ENCODE measurements at regions not wholly inside any gene's neighbourhood (a gene's known extent, or its start where the extent isn't known, plus 50 kb on each side); places are given as distances from the start of the nearest gene placed in this dataset.

GRCh38 chr12:124411281-124411878 lies 116.5 kb downstream of the RFLNA start:
- FAIRE-seq = no peak

- FAIRE-seq = no peak
Measured at GRCh38 chr12:124410354-124411175, 115.7 kb downstream of the RFLNA start.

- FAIRE-seq = no peak
Measured at GRCh38 chr12:124408822-124409517, 114.1 kb downstream of the RFLNA start.

GRCh38 chr12:124407074-124407473 lies 112.2 kb downstream of the RFLNA start:
- FAIRE-seq = no peak

- no peak for FAIRE-seq
Measured at GRCh38 chr12:124406043-124406442, 111.2 kb downstream of the RFLNA start.

GRCh38 chr12:124405592-124405991 lies 110.7 kb downstream of the RFLNA start:
- no peak for FAIRE-seq

GRCh38 chr12:124405151-124405550 lies 110.3 kb downstream of the RFLNA start:
- no peak for FAIRE-seq

DNA sequence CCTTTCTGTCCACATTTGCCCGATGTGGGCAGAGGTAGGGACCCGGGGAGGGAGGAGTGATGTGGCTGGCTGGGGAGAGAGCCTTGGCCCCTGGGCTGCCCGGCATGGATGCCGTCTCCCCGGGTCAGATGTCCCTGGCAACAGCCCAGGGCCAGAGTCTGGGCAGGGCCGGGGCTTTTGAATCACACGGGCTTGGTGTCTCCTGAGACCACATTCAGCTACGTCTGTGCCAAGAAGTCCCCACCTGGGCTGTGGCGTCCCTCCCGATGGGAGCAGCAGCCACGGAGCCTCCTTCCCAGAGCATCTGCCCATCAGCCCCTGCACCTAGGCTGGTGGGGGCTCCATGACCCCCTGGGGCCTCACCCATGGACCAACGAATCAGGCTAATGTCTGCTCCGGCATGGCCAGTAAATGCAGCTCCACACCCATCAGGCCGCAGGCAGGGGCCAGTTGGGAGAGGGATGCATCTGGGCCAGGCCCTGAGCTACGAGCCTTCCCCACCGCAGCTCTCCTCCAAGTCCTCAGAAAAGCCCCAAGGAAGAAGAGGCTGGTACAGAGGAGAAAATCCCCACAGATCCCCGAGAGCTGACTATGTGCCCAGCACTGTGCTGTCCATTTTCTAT lies 109.4 kb downstream of the RFLNA start:
- no peak for FAIRE-seq

- no peak for FAIRE-seq
Measured at GRCh38 chr12:124403273-124403672, 108.4 kb downstream of the RFLNA start.

DNA sequence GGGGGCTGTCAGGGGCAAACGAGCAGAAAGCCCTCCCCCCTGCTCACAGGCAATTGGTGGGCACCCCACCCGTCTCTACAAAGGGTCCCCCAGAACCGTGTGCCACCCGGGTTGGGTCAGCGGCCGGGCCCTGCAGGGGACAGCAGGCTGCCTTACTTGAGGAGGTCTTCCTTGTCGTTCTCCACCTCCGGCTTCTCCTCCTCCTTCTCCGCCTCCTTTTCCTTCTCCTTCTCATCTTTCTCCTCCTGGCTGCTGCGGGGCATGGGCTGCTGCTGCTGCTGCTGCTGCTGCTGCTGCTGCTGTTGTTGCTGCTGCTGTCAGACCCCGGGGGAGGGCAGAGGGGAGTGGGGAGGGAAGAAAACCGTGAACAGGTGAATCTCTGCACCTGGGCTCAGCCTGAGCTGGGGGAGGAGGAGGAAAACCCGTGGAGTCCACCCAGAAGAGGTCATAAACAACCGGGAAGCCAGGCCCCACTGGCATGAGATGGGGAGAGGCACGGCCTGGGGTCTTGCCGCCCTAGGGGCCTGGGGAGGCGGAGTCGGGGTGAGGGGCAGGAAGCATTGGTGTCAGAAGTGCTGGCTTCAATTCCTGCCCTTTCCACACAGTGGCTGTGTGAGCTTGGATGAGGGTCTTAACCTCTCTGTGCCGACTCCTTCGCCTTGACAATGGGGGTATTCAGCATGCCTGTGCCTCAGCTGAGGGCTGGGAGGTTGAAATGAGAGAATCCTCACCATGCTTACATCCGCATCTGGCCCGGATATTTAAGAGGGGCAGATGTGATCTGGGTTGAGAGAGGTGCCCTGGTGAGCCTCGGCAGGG lies 107.6 kb downstream of the RFLNA start:
- FAIRE-seq = no peak

- no peak for FAIRE-seq
Measured at GRCh38 chr12:124401704-124402221, 106.9 kb downstream of the RFLNA start.

GRCh38 chr12:124400124-124400523 lies 105.2 kb downstream of the RFLNA start:
- FAIRE-seq = no peak

DNA sequence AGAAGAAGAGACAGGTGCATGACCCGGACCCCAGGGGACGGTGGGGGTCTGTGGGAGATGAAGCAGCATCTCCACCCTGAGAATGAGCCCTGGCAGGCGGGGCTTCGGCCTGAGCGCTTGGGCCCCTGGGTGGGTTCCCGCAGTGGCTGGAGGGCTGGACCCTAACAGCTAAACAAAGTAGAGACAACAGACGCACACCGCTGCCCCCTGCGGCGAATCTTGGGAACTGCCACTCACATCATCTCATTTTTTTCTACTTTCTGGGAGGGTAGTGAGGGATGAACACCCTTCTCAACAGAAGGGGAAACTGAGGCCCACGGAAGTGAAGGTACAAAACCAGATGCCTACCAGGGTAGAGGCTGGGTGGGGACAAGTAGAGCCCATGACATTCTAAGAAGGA lies 104.7 kb downstream of the RFLNA start:
- no peak for FAIRE-seq

DNA sequence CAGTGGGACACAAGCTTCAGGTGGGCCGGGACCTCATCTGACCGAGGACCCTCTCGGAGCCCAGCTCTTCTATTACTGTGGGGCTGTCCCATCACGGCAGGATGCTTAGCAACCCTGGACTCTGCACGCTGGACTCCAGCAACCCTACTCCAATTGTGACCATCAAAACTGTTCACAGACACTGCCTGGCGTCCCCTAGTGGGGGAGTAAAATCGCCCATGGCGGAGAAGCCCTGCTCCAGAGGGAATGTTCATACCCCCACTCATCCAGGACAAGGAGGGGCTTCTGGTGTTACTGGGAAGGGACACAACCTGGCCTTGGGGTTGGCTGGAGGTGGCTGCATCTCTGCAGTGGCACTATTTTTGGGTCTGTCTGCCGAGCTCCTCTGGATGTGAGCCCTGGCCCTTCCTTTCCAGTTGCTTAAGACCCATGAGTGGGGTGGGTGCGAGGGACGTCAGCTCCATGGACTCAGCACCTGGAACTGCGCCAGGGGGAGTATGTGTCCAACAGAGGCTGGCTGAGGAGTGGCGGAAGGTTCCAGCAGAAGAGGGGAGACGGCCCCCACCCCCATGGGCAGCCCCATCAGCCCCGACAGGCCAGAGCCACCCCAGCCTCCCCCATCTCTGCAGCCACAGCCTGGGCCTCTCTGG lies 103.8 kb downstream of the RFLNA start:
- no peak for FAIRE-seq

DNA sequence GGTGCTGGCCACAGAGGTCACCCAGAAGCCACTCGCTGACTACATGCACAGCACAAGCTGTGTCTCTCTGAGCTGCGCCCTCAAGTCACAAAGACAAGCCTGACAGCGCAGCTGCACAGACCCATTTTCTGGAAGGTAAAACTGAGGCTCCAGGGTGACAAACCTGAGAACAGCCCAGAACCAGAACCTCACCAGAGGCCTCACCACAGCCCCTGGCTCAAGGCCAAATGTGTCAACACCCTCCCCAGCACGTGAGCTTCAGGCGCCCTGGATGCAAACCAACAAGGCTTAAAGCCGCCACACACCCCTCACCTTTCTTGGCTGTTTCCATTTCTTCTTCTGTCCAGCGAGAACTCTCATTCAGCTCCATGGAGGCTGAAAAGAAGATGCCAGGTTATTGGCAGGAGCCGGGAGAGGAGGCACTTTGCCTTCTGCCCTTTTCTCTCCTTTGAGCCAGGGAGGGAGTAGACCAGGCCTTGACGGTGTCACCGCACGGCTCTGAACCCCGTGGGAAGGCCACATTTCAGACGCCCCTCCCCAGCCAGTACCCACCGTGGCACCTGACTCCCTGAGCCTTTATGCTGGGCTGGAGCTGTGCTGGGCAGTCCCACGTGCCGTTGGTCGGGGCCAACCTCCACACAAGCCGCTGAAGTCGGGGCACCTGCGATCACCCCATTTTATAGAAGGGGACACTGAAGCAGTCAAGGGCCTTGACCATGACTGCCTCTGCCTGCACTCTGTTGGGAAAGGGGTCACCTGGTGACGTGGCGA lies 103.1 kb downstream of the RFLNA start:
- FAIRE-seq = no peak

- FAIRE-seq = no peak
Measured at GRCh38 chr12:124397399-124397679, 102.4 kb downstream of the RFLNA start.

GRCh38 chr12:124396544-124397398 lies 101.9 kb downstream of the RFLNA start:
- FAIRE-seq = no peak

DNA sequence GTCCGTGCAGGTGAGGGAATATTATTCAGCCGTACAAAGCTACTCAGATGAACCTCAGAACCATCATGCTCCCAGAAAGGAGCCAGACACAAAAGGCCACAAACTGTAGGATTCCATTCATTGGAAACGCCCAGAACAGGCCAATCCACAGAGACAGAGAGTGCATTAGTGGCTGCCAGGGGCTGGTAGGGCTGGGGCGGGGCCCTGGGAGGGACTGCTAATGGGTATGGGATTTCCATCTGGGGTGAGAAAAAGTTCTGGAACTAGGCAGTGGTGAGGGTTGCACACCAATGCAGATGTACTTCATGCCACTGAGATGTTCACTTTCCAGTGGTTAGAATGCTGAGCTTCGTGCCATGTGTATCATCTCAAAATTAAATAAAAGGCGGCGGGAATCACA lies 101.1 kb downstream of the RFLNA start:
- FAIRE-seq = no peak

- no peak for FAIRE-seq
Measured at GRCh38 chr12:124395284-124395752, 100.4 kb downstream of the RFLNA start.
